ENCODE measurements at regions not wholly inside any gene's neighbourhood (a gene's known extent, or its start where the extent isn't known, plus 50 kb on each side); places are given as distances from the start of the nearest gene placed in this dataset.

GRCh38 chr10:23754941-23755340 lies 316.1 kb downstream of the OTUD1 start:
- TF ChIP-seq CTCF (IDR thresholded peaks at IDR 0.05; ENCODE audit: poor library complexity, severe bottlenecking), result no peak
- TF ChIP-seq SMC3 (conservative IDR thresholded peaks at IDR 0.05; ENCODE audit: poor library complexity), result no peak
- TF ChIP-seq EZH2 (IDR thresholded peaks at IDR 0.05; ENCODE audit: borderline replicate concordance, insufficient read depth, low read length, poor library complexity, severe bottlenecking), result no peak
- TF ChIP-seq TAF1 (IDR thresholded peaks at IDR 0.05; ENCODE audit: low read depth), result no peak

Measured in neural cell (in vitro differentiated cells).